GM23338 (cell line): ENCODE measurements at regions not wholly inside any gene's neighbourhood (a gene's known extent, or its start where the extent isn't known, plus 50 kb on each side); places are given as distances from the start of the nearest gene placed in this dataset.

ENCODE experiments used
- ATAC-seq: fragments of 200-7000 bp; cut with Tn5 transposase; 3 replicates; pipeline ENCODE4 v1.9.1; 2020
- DNase-seq: peaks from one replicate; pipeline ENCODE4 v3.0.0-alpha.2; 2015; ENCODE audit warnings: low spot score
- H2AFZ ChIP-seq: fragments of 200-600 bp; sonication (generic); 2 replicates; pipeline ENCODE4 v1.8.0; 2016; ENCODE audit warnings: antibody characterized with exemption, mild to moderate bottlenecking, moderate library complexity
- H3F3A ChIP-seq: fragments of 200-600 bp; sonication (generic); replicated peaks from 2 replicates; pipeline ENCODE4 v1.8.0; 2017; ENCODE audit warnings: antibody characterized with exemption, mixed run types, low read depth
- H3K27ac ChIP-seq: fragments of 200-600 bp; sonication (generic); 2 replicates; pipeline ENCODE4 v1.6.1; 2016; ENCODE audit warnings: low read depth
- H3K27me3 ChIP-seq: fragments of 200-600 bp; sonication (generic); 2 replicates; pipeline ENCODE4 v1.8.0; 2016; ENCODE audit warnings: mild to moderate bottlenecking, mixed run types, moderate library complexity; ENCODE audit not compliant: insufficient read depth
- H3K36me3 ChIP-seq: fragments of 200-600 bp; sonication (generic); 2 replicates; pipeline ENCODE4 v1.8.0; 2016; ENCODE audit warnings: mild to moderate bottlenecking; ENCODE audit not compliant: insufficient read depth
- H3K4me1 ChIP-seq: fragments of 200-600 bp; sonication (generic); 2 replicates; pipeline ENCODE4 v1.8.0; 2016; ENCODE audit warnings: mild to moderate bottlenecking, moderate library complexity; ENCODE audit not compliant: insufficient read depth
- H3K4me2 ChIP-seq: fragments of 200-600 bp; sonication (generic); 2 replicates; pipeline ENCODE4 v1.7.1; 2017; ENCODE audit warnings: mixed run types
- H3K4me3 ChIP-seq: fragments of 200-600 bp; sonication (generic); 2 replicates; pipeline ENCODE4 v1.6.1; 2016; ENCODE audit warnings: mixed run types
- H3K79me2 ChIP-seq: fragments of 200-600 bp; sonication (generic); replicated peaks from 2 replicates; pipeline ENCODE4 v1.8.0; 2017; ENCODE audit warnings: mild to moderate bottlenecking; ENCODE audit not compliant: insufficient read depth
- H3K9me2 ChIP-seq: fragments of 200-600 bp; sonication (generic); 2 replicates; pipeline ENCODE4 v1.8.0; 2017; ENCODE audit not compliant: insufficient read depth
- H4K20me1 ChIP-seq: fragments of 200-600 bp; sonication (generic); replicated peaks from 2 replicates; pipeline ENCODE4 v1.8.0; 2017; ENCODE audit warnings: mild to moderate bottlenecking; ENCODE audit not compliant: insufficient read depth
- H3K27ac Mint-ChIP-seq: 2 replicates; pipeline ENCODE4 v1.8.0; 2020; ENCODE audit warnings: inconsistent platforms, mild to moderate bottlenecking, moderate library complexity, mixed read lengths
- H3K27me3 Mint-ChIP-seq: 3 replicates; pipeline ENCODE4 v1.8.0; 2022; ENCODE audit warnings: low read depth, mild to moderate bottlenecking, moderate library complexity, mixed read lengths, inconsistent platforms; ENCODE audit not compliant: insufficient read depth, poor library complexity
- H3K36me3 Mint-ChIP-seq: 3 replicates; pipeline ENCODE4 v1.8.0; 2021; ENCODE audit warnings: low read depth, mild to moderate bottlenecking, inconsistent platforms, moderate library complexity, mixed read lengths
- H3K4me1 Mint-ChIP-seq: 3 replicates; pipeline ENCODE4 v1.8.0; 2020; ENCODE audit warnings: mild to moderate bottlenecking, inconsistent platforms, mixed read lengths
- H3K4me3 Mint-ChIP-seq: 3 replicates; pipeline ENCODE4 v1.8.0; 2021; ENCODE audit warnings: moderate library complexity, mild to moderate bottlenecking, inconsistent platforms, mixed read lengths
- H3K9me3 Mint-ChIP-seq: 3 replicates; pipeline ENCODE4 v1.8.0; 2020; ENCODE audit warnings: moderate library complexity, mild to moderate bottlenecking, inconsistent platforms, mixed read lengths
- CREB1 ChIP-seq: fragments of 250-450 bp; sonication (Bioruptor Pico); IDR thresholded peaks from 2 replicates; pipeline ENCODE4 v1.5.0; 2020; ENCODE audit warnings: low read depth, mild to moderate bottlenecking, moderate library complexity
- ETS1 ChIP-seq: IDR thresholded peaks from 2 replicates; pipeline ENCODE4 v1.6.1; 2016; ENCODE audit warnings: antibody characterized with exemption
- EZH2 ChIP-seq: fragments of 200-600 bp; sonication (generic); IDR thresholded peaks from one replicate; pipeline ENCODE4 v1.8.0; 2017; ENCODE audit warnings: antibody characterized with exemption, mild to moderate bottlenecking, low read depth; ENCODE audit not compliant: unreplicated experiment
- EZH2phosphoT487 ChIP-seq: fragments of 200-600 bp; sonication (generic); IDR thresholded peaks from one replicate; pipeline ENCODE4 v1.8.1; 2018; ENCODE audit warnings: antibody characterized with exemption; ENCODE audit not compliant: unreplicated experiment
- JUNB ChIP-seq: IDR thresholded peaks from one replicate; pipeline ENCODE4 v1.6.1; 2016; ENCODE audit warnings: antibody characterized with exemption; ENCODE audit not compliant: unreplicated experiment
- NANOG ChIP-seq: IDR thresholded peaks from 2 replicates; pipeline ENCODE4 v1.6.1; 2016; ENCODE audit warnings: antibody characterized with exemption, borderline replicate concordance
- REST ChIP-seq: IDR thresholded peaks from one replicate; pipeline ENCODE4 v1.6.1; 2018; ENCODE audit warnings: antibody characterized with exemption; ENCODE audit not compliant: unreplicated experiment
- STAT1 ChIP-seq: IDR thresholded peaks from one replicate; pipeline ENCODE4 v1.6.1; 2016; ENCODE audit warnings: antibody characterized with exemption; ENCODE audit not compliant: unreplicated experiment
- ZNF114 ChIP-seq: fragments of 250-450 bp; sonication (Bioruptor Pico); IDR thresholded peaks from 2 replicates; pipeline ENCODE4 v1.5.0; 2020; ENCODE audit warnings: mild to moderate bottlenecking, moderate library complexity
- ZNF462 ChIP-seq: fragments of 250-450 bp; sonication (Bioruptor Pico); IDR thresholded peaks from 2 replicates; pipeline ENCODE4 v1.5.0; 2020; ENCODE audit warnings: mild to moderate bottlenecking, moderate library complexity

- peaks cover 39% of the 10 kb centered on the region for H3K9me3 Mint-ChIP-seq
- no peak for DNase-seq
- Histone ChIP-seq H3F3A (no peaks in the 10 kb centered on the region), H4K20me1 (no peaks in the 10 kb centered on the region), H2AFZ (no peak overlapping the region), H3K4me1 (no peaks in the 10 kb centered on the region), H3K27me3 (no peaks in the 10 kb centered on the region), H3K27ac (no peak overlapping the region), H3K36me3 (no peaks in the 10 kb centered on the region), H3K4me3 (no peak overlapping the region), H3K79me2 (no peaks in the 10 kb centered on the region), H3K4me2 (no peak overlapping the region), H3K9me2 (no peaks in the 10 kb centered on the region)
- no peak overlapping the region for H3K4me3 Mint-ChIP-seq
- no peak overlapping the region for H3K27ac Mint-ChIP-seq
- no peak for TF ChIP-seq ZNF114 (CRISPR knock-in tag)
- no peak for TF ChIP-seq EZH2phosphoT487
- TF ChIP-seq EZH2 = no peak
- TF ChIP-seq ZNF462 (CRISPR knock-in tag) = no peak
- no peak for TF ChIP-seq REST
- no peak for TF ChIP-seq JUNB
- no peak for TF ChIP-seq NANOG
- no peak for TF ChIP-seq ETS1
- TF ChIP-seq CREB1 (CRISPR knock-in tag) = no peak
- no peak for TF ChIP-seq STAT1
- peaks cover 15% of the 10 kb centered on the region; the same call in 2 of the 3 replicates for H3K36me3 Mint-ChIP-seq
- ATAC-seq = no peak
- peaks cover 10% of the 10 kb centered on the region for H3K27me3 Mint-ChIP-seq
- H3K4me1 Mint-ChIP-seq = peaks cover 8% of the 10 kb centered on the region
These were observed 84.5 kb upstream of the LINC01488 start for GRCh38 chr11:69396948-69397307.
